ENCODE measurements at regions not wholly inside any gene's neighbourhood (a gene's known extent, or its start where the extent isn't known, plus 50 kb on each side); places are given as distances from the start of the nearest gene placed in this dataset.

- DNase-seq (ENCODE audit: low read depth): no peak
- TF ChIP-seq, protein P1, sequence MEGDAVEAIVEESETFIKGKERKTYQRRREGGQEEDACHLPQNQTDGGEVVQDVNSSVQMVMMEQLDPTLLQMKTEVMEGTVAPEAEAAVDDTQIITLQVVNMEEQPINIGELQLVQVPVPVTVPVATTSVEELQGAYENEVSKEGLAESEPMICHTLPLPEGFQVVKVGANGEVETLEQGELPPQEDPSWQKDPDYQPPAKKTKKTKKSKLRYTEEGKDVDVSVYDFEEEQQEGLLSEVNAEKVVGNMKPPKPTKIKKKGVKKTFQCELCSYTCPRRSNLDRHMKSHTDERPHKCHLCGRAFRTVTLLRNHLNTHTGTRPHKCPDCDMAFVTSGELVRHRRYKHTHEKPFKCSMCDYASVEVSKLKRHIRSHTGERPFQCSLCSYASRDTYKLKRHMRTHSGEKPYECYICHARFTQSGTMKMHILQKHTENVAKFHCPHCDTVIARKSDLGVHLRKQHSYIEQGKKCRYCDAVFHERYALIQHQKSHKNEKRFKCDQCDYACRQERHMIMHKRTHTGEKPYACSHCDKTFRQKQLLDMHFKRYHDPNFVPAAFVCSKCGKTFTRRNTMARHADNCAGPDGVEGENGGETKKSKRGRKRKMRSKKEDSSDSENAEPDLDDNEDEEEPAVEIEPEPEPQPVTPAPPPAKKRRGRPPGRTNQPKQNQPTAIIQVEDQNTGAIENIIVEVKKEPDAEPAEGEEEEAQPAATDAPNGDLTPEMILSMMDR (IDR thresholded peaks at IDR 0.05; ENCODE audit: low read depth, low read length, missing control alignments): no peak
- H3K4me3 ChIP-seq (ENCODE audit: low read depth, low read length): no peak overlapping the region
These were observed 93.3 kb downstream of the KCNF1 start for GRCh38 chr2:11005032-11005431.

GRCh38 chr2:11006191-11006590, 94.5 kb downstream of the KCNF1 start:
- no peak overlapping the region for H3K4me3 ChIP-seq (ENCODE audit: low read depth, low read length)
- no peak for DNase-seq (ENCODE audit: low read depth)
- TF ChIP-seq, protein P1 (IDR thresholded peaks at IDR 0.05; ENCODE audit: low read depth, low read length, missing control alignments): no peak

DNA sequence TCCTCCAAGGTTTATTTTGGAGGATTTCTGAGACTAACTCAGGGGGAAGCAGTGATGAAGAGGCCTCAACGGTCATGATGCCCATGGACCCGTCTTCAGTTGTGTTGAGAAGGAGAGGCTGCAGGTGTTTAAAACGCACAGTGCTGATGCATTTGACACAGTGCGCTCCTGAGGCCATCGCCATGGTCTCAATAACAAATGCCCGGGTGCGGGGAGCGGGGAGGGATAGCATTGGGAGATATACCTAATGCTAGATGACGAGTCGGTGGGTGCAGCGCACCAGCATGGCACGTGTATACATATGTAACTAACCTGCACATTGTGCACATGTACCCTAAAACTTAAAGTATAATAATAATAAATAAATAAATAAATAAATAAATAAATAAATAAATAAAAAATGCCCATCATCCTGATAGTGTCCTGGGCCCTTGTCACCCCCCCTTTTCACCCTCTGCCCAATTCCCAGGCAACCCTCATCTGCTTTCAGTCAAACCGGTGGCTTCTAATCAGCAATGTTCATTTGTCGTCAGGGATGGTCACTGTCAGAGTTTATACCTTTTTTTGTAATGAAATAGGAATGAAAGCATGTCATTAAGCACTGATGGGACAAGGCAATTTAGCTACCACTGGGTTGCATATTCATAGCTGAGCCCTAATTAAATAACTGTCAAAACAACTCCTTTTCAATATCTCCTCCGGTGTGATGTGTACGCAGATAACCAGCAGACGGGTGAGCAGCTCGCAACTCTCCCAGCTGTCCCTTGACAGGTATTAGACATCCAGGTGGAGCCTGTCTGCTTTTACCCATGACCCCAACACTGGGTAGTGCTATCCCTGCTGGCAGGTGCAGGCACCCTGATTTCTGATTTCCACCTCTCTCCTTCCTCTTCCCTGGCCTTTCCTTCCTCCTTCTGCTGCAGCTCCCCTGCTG, 95.9 kb downstream of the KCNF1 start:
- no peak overlapping the region for H3K4me3 ChIP-seq (ENCODE audit: low read depth, low read length)
- TF ChIP-seq, protein P1 (IDR thresholded peaks at IDR 0.05; ENCODE audit: low read depth, low read length, missing control alignments): no peak
- no peak for DNase-seq (ENCODE audit: low read depth)

DNA sequence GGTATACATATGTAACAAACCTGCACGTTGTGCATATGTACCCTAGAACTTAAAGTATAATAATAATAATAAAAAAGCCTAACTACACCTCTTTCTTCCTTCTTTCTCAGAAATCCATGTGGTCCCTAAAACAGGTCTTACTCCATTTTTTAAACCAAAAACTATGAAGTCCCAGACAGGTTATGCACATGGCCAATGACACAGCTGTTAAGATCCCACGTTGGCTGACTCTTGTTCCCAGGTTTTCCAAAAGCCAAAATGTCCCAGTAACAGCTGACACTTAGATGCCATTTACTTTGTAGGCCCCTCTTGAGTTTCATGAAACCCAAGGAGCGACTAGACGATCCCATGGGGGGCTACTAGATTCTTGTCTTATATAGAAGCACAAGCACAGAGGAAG, 97.0 kb downstream of the KCNF1 start:
- no peak for DNase-seq (ENCODE audit: low read depth)
- TF ChIP-seq, protein P1 (IDR thresholded peaks at IDR 0.05; ENCODE audit: low read depth, low read length, missing control alignments): no peak

GRCh38 chr2:11009176-11009575, 97.4 kb downstream of the KCNF1 start:
- no peak for DNase-seq (ENCODE audit: low read depth)
- TF ChIP-seq, protein P1 (IDR thresholded peaks at IDR 0.05; ENCODE audit: low read depth, low read length, missing control alignments): no peak

More for the DNA sequence above, 97.0 kb downstream of the KCNF1 start:
- H3K4me3 ChIP-seq (ENCODE audit: low read depth, low read length): no peak overlapping the region

GRCh38 chr2:11009891-11010290, 98.2 kb downstream of the KCNF1 start:
- no peak overlapping the region for H3K4me3 ChIP-seq (ENCODE audit: low read depth, low read length)
- TF ChIP-seq, protein P1 (IDR thresholded peaks at IDR 0.05; ENCODE audit: low read depth, low read length, missing control alignments): no peak
- no peak for DNase-seq (ENCODE audit: low read depth)

More at GRCh38 chr2:11009176-11009575, 97.4 kb downstream of the KCNF1 start:
- no peak overlapping the region for H3K4me3 ChIP-seq (ENCODE audit: low read depth, low read length)
